ENCODE measurements at regions not wholly inside any gene's neighbourhood (a gene's known extent, or its start where the extent isn't known, plus 50 kb on each side); places are given as distances from the start of the nearest gene placed in this dataset.

DNA sequence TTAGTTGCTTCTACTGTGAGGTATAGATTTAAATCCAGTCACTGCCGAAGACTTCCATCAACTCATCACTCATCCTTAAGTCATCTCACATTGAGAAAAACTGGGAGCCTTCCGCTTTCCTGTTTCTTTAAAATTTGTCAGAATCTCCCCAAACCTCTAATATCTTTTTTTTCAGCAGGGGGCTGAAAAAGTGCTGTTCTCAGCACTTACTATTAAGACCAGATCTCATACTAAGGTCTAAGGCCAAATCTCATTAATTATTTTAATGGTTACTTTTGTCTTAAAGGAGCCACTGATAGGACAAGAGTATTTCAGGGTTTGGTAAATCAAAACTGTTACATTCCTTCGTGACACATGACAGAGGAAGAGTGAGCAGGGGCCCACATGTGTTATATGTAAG, 134.6 kb upstream of the PRSS3 start:
- TF ChIP-seq, protein P1, sequence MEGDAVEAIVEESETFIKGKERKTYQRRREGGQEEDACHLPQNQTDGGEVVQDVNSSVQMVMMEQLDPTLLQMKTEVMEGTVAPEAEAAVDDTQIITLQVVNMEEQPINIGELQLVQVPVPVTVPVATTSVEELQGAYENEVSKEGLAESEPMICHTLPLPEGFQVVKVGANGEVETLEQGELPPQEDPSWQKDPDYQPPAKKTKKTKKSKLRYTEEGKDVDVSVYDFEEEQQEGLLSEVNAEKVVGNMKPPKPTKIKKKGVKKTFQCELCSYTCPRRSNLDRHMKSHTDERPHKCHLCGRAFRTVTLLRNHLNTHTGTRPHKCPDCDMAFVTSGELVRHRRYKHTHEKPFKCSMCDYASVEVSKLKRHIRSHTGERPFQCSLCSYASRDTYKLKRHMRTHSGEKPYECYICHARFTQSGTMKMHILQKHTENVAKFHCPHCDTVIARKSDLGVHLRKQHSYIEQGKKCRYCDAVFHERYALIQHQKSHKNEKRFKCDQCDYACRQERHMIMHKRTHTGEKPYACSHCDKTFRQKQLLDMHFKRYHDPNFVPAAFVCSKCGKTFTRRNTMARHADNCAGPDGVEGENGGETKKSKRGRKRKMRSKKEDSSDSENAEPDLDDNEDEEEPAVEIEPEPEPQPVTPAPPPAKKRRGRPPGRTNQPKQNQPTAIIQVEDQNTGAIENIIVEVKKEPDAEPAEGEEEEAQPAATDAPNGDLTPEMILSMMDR (IDR thresholded peaks at IDR 0.05) = no peak
- TF ChIP-seq POLR2AphosphoS5 (IDR thresholded peaks at IDR 0.05) = no peak
- TF ChIP-seq POLR2A (IDR thresholded peaks at IDR 0.05) = no peak
